CD14-positive monocyte (primary cell): ENCODE measurements at regions not wholly inside any gene's neighbourhood (a gene's known extent, or its start where the extent isn't known, plus 50 kb on each side); places are given as distances from the start of the nearest gene placed in this dataset.

Experiments used
- DNase-seq, 3 donors: peaks; one replicate each; pipeline ENCODE4 v3.0.0-alpha.2; 2011 to 2022
- H2AFZ ChIP-seq: 2 replicates; pipeline ENCODE4 v1.6.0; 2012; ENCODE audit warnings: mild to moderate bottlenecking, low read depth, low read length, inconsistent platforms; ENCODE audit not compliant: insufficient read depth, poor library complexity, severe bottlenecking
- H3K27ac ChIP-seq, 2 donors: 1 replicate in 1 of 2; 2 replicates in 1 of 2; pipeline ENCODE4 v1.5.1; 2012 to 2013; ENCODE audit warnings: low read length in 2 of 2, control low read depth in 1 of 2, inconsistent platforms in 1 of 2, low read depth in 1 of 2, mild to moderate bottlenecking in 1 of 2
- H3K27me3 ChIP-seq, 2 donors: one replicate each; pipeline versions ENCODE4 v1.6.0 to v1.6.1; 2011 to 2013; ENCODE audit warnings: low read length in 2 of 2; ENCODE audit not compliant: control insufficient read depth in 2 of 2, insufficient read depth in 2 of 2
- H3K36me3 ChIP-seq, 2 donors: replicated peaks in 1 of 2; 1 replicate in 1 of 2; 2 replicates in 1 of 2; pipeline versions ENCODE4 v1.5.1 to v1.6.1; 2012 to 2013; ENCODE audit warnings: low read length in 2 of 2, control low read depth in 1 of 2, inconsistent platforms in 1 of 2, mild to moderate bottlenecking in 1 of 2; ENCODE audit not compliant: insufficient read depth in 2 of 2, control insufficient read depth in 1 of 2
- H3K4me1 ChIP-seq, 2 donors: 1 replicate in 1 of 2; 2 replicates in 1 of 2; pipeline versions ENCODE4 v1.5.1 to v1.6.1; 2012 to 2013; ENCODE audit warnings: low read length in 2 of 2, control low read depth in 1 of 2, inconsistent platforms in 1 of 2, mild to moderate bottlenecking in 1 of 2, moderate library complexity in 1 of 2; ENCODE audit not compliant: insufficient read depth in 2 of 2, control insufficient read depth in 1 of 2
- H3K4me2 ChIP-seq: replicated peaks from 2 replicates; pipeline ENCODE3; 2012; ENCODE audit warnings: low read length, moderate library complexity, mild to moderate bottlenecking; ENCODE audit not compliant: poor library complexity, severe bottlenecking; ENCODE audit errors: extremely low read depth
- H3K4me3 ChIP-seq, 3 experiments: fragments of 200-600 bp in 1 of 3; sonication (generic) in 1 of 3; replicated peaks in 1 of 3; 1 replicate in 2 of 3; 2 replicates in 1 of 3; pipeline ENCODE4 v1.5.1; 2011 to 2013; ENCODE audit warnings: low read length in 3 of 3, mild to moderate bottlenecking in 3 of 3, control low read depth in 2 of 3, low read depth in 2 of 3, inconsistent platforms in 1 of 3, moderate library complexity in 1 of 3
- H3K79me2 ChIP-seq: 2 replicates; pipeline ENCODE4 v1.6.0; 2012; ENCODE audit warnings: mild to moderate bottlenecking, control low read depth, inconsistent platforms, low read length, moderate library complexity; ENCODE audit not compliant: insufficient read depth
- H3K9ac ChIP-seq: 2 replicates; pipeline ENCODE4 v1.6.0; 2017; ENCODE audit warnings: low read length, mild to moderate bottlenecking; ENCODE audit not compliant: insufficient read depth, poor library complexity, severe bottlenecking
- H3K9me3 ChIP-seq, 2 donors: replicated peaks in 1 of 2; 1 replicate in 1 of 2; 2 replicates in 1 of 2; pipeline versions ENCODE4 v1.5.1 to v1.6.1; 2012 to 2013; ENCODE audit warnings: low read length in 2 of 2, control low read depth in 1 of 2; ENCODE audit not compliant: control insufficient read depth in 1 of 2, insufficient read depth in 1 of 2
- H4K20me1 ChIP-seq: 2 replicates; pipeline ENCODE4 v1.6.0; 2012; ENCODE audit warnings: mild to moderate bottlenecking, low read length, control low read depth, moderate library complexity; ENCODE audit not compliant: insufficient read depth
- H3K27ac Mint-ChIP-seq, 7 donors: one replicate each; pipeline ENCODE4 v1.8.0; 2020; ENCODE audit warnings: mild to moderate bottlenecking in 7 of 7, mixed read lengths in 7 of 7, moderate library complexity in 6 of 7, inconsistent platforms in 2 of 7
- H3K27me3 Mint-ChIP-seq, 3 donors: one replicate each; pipeline ENCODE4 v1.8.0; 2021 to 2022; ENCODE audit warnings: low read depth in 3 of 3, mild to moderate bottlenecking in 3 of 3, mixed read lengths in 3 of 3, moderate library complexity in 3 of 3, inconsistent platforms in 1 of 3
- H3K36me3 Mint-ChIP-seq, 2 donors: one replicate each; pipeline ENCODE4 v1.8.0; 2020; ENCODE audit warnings: mixed read lengths in 2 of 2, inconsistent platforms in 1 of 2, mild to moderate bottlenecking in 1 of 2
- H3K4me1 Mint-ChIP-seq: one replicate; pipeline ENCODE4 v1.8.0; 2020; ENCODE audit warnings: mild to moderate bottlenecking, mixed read lengths
- H3K4me3 Mint-ChIP-seq, 2 donors: one replicate each; pipeline ENCODE4 v1.8.0; 2020; ENCODE audit warnings: mild to moderate bottlenecking in 2 of 2, mixed read lengths in 2 of 2, moderate library complexity in 1 of 2
- H3K9me3 Mint-ChIP-seq, 7 donors: one replicate each; pipeline ENCODE4 v1.8.0; 2020 to 2022; ENCODE audit warnings: mixed read lengths in 7 of 7, mild to moderate bottlenecking in 6 of 7, moderate library complexity in 6 of 7, inconsistent platforms in 2 of 7
- CTCF ChIP-seq: fragments of 200-600 bp; IDR thresholded peaks from one replicate; pipeline ENCODE4 v1.8.0; 2022; ENCODE audit warnings: antibody characterized with exemption, mild to moderate bottlenecking
- WGBS: methylation state at CpG from one replicate; pipeline ENCODE4 v1.1.5; 2013; ENCODE audit warnings: missing lambda C conversion rate; ENCODE audit not compliant: insufficient coverage; 5-methylcytosine and 5-hydroxymethylcytosine counted together
- intact Hi-C, 2 donors: fragments of 100-400 bp; cut with micrococcal nuclease; formaldehyde crosslinking; loops; one replicate each; pipeline versions ENCODE4 v1.15.0 to v1.15.1; 2023

DNA sequence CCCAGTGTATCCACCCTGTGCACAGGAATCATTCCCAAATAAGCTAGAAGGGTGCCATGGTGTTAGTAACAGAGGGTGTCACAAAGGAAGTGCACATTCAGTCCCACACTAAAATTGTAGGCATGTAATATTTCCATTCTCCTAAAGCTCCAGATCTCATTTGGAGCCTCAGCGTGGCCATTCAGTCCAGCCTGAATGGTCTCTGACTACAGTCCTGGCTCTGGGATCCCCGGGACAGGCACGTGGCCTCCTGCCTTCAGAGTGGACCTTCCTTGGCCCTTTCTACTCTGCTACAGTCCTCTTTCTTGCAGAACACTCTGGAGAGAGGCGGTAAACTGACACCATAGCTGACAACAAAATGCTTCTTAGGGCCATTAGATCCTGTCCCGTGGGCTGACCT is 243.9 kb downstream of the IRX2 start:
- peaks cover 9 to 37% of the 10 kb centered on the region in 2 donors for H3K9me3 ChIP-seq
- no peak overlapping the region for H3K9ac ChIP-seq
- H2AFZ ChIP-seq: no peak overlapping the region
- 75% methylated on average over 5 of the region's 5 CpGs for WGBS
- H3K4me1 ChIP-seq: no peaks in the 10 kb centered on the region
- no peak overlapping the region for H3K4me2 ChIP-seq
- no peaks in the 10 kb centered on the region for H3K36me3 Mint-ChIP-seq
- TF ChIP-seq CTCF: no peak
- no peaks in the 10 kb centered on the region for H4K20me1 ChIP-seq
- H3K9me3 Mint-ChIP-seq: peaks cover 11 to 25% (median 15%) of the 10 kb centered on the region in 7 donors
- no peaks in the 10 kb centered on the region for H3K79me2 ChIP-seq
- H3K36me3 ChIP-seq: no peaks in the 10 kb centered on the region
- no peak overlapping the region for H3K4me3 ChIP-seq
- H3K27ac ChIP-seq: no peak overlapping the region
- no peaks in the 10 kb centered on the region for H3K27me3 ChIP-seq
- no peak overlapping the region for H3K4me3 Mint-ChIP-seq
- no peaks in the 10 kb centered on the region for H3K4me1 Mint-ChIP-seq
- H3K27ac Mint-ChIP-seq: no peak overlapping the region
- intact Hi-C loops: no loop called here
- no peak for DNase-seq
- peaks cover 0 to 2% (median 0%) of the 10 kb centered on the region in 3 donors for H3K27me3 Mint-ChIP-seq

GRCh38 chr5:2506603-2507002 is 244.9 kb downstream of the IRX2 start:
- Histone ChIP-seq H3K4me1 (no peaks in the 10 kb centered on the region), H3K9ac (no peak overlapping the region), H3K9me3 (peaks cover 14 to 37% of the 10 kb centered on the region in 2 donors), H3K27me3 (no peaks in the 10 kb centered on the region), H3K4me2 (no peak overlapping the region), H3K27ac (no peak overlapping the region), H2AFZ (no peak overlapping the region), H3K36me3 (no peaks in the 10 kb centered on the region), H3K79me2 (no peaks in the 10 kb centered on the region), H4K20me1 (no peaks in the 10 kb centered on the region), H3K4me3 (no peak overlapping the region)
- no peak overlapping the region for H3K4me3 Mint-ChIP-seq
- no peaks in the 10 kb centered on the region for H3K4me1 Mint-ChIP-seq
- peaks cover 11 to 25% (median 14%) of the 10 kb centered on the region in 7 donors for H3K9me3 Mint-ChIP-seq
- DNase-seq: no peak
- no peak for TF ChIP-seq CTCF
- 81% methylated on average over 4 of the region's 7 CpGs for WGBS
- intact Hi-C loops: no loop called here
- H3K27ac Mint-ChIP-seq: no peak overlapping the region
- peaks cover 0 to 2% (median 0%) of the 10 kb centered on the region in 3 donors for H3K27me3 Mint-ChIP-seq
- H3K36me3 Mint-ChIP-seq: no peaks in the 10 kb centered on the region
